GM18870 (cell line): ENCODE measurements at regions not wholly inside any gene's neighbourhood (a gene's known extent, or its start where the extent isn't known, plus 50 kb on each side); places are given as distances from the start of the nearest gene placed in this dataset.

ENCODE experiments used
- ATAC-seq: cut with Tn5 transposase; IDR thresholded peaks from one replicate; pipeline ENCODE4 v1.9.1; 2021; ENCODE audit warnings: moderate library complexity; ENCODE audit not compliant: unreplicated experiment

DNA sequence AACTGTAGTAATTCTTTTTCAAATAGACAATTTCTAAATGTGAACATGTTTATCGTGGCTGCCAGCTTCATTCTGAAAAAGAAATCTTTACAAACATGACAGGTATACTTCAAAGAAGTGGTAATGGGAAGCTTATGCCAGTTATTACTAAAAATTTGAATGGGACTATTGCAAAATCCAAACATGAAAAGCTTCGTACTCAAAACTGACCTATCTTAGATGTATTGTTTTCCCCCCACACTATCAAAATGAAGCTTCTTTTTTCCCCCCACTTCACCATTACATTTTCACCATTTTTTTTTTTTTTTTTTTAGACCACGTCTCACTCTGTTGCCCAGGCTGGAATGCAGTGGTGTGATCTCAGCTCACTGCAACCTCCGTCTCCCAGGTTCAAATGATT lies 50.4 kb upstream of the SERTAD2 start:
- no peak for ATAC-seq

DNA sequence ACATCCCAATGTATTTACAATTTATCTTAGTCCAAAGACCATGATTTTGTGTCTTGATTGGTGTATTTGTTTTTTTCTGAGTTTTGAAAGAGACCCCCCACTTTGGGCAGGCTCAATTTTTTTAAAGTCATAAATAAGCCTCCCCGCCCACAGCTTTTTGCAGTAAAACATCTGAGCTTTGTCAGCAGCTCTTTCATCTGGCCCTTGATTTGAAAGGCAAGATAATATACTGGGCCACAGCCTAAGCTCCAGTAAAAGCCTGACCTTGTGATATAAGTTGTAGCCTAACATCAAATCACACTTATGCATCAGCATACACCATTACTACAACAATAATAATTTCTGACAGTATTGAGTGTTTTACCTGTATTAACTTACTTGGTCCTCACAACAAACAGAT lies 51.3 kb upstream of the SERTAD2 start:
- no peak for ATAC-seq

- ATAC-seq: no peak
Observed at GRCh38 chr2:64707276-64707675, 53.6 kb upstream of the SERTAD2 start.

- ATAC-seq: no peak
Observed at GRCh38 chr2:64708829-64709228, 55.1 kb upstream of the SERTAD2 start.

GRCh38 chr2:64711252-64711800 lies 57.6 kb upstream of the SERTAD2 start:
- no peak for ATAC-seq

DNA sequence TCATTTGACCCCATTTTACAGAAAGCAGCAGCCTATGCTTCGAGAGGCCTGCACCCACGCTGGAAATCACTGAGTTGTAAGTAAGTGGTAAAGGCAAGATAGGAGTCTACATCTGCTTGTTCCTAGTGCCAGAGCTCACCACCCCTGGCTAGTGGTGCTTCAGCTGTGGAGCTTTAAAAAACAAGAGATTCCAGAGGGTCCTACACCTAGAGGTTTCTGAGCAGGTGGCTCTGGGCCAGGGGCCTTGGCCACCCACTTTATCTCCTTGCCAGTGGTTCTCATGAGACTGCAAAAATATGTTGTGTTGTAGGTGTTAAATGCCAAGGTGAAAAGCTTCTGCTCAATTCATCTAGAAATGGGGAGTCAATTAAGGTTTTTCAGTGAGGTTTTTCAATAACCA lies 60.0 kb upstream of the SERTAD2 start:
- ATAC-seq: no peak

DNA sequence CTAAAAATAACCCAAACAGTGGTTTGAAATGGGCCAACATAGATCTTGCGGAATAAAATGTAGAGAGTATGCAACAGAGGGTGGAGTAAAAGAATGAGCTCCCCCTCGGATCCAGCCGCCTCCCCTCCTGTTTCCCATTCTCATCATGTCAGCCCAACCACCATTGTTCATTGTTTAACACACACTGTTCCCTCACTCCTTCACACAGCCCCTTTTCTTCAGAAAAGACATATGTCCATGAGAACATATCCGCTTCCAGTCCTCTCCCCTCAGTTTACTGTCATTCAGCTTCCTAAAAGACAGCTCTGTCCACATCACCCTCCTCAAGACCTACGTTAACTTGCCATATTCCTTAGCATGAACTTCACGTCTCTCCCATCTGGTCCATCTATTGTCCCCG lies 62.9 kb upstream of the SERTAD2 start:
- no peak for ATAC-seq

DNA sequence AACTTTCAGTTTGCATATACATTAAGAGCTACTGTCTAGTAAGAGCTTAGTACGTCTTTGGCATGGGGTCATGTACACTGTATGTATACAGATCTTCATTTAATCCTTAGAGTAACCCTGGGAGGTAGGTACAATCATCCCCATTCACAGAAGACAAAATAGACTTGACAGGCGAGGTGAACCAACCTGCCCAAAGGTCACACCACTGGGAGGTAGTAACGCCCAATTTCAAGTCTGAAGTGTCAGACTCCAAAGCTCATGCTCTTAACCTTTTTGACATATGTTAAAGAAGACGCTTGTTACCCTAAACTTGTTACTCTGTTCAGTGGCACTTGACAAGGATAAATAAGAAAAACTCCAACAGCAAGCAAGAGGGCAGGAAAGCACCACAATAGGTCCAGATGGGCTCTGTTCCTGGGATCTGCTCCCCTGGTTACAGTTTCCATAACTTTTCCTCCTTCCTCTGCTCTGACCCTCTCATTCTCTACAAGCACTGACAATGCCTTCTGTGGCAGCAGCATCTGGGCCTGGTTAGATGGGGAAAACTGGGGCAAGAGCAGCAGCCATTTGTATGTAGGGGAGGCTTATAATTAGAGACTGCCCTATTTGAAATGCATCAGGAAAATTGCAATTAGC lies 64.7 kb upstream of the SERTAD2 start:
- ATAC-seq: no peak

DNA sequence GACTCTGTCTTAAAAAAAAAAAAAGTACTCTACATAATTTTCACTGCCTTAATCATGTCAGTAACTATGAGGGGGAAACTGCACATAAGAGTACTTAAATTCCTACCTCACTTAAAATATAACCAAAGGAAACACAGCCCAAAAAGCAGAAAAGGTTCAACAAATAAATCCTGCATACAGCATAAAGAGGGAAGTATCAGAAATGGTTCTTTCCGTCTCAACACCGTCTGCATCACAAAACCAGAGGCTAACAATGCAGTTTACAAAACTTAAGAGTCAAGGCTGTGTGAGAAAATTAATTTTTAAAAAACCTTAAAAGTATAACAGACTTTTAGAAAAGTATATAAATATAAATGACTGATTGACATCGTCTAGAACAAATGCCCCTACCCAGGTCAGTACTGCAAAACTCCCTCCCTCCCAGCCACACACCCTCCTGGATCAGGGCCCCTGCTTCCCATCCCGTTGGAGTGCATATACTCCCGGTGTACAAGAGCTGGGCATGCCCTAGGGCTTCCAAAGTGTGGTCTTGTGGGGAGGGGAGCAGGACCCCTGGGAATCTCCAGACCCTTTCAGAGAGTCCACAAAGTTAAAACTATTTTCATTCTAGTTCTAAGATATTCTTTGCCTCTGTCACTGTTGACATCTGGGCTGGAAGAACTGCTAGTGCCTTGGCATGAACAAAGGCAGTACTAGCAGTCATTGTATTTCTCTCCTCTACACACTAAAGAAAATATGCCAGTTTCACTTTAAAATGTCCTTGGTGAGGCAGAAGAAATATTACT lies 67.0 kb upstream of the SERTAD2 start:
- ATAC-seq: no peak

GRCh38 chr2:64721320-64721623 lies 67.6 kb upstream of the SERTAD2 start:
- no peak for ATAC-seq

- ATAC-seq: no peak
Observed at GRCh38 chr2:64722291-64723044, 68.8 kb upstream of the SERTAD2 start.

- peak; percentile 90 for ATAC-seq
Observed at GRCh38 chr2:64727013-64727767, 73.5 kb upstream of the SERTAD2 start.

DNA sequence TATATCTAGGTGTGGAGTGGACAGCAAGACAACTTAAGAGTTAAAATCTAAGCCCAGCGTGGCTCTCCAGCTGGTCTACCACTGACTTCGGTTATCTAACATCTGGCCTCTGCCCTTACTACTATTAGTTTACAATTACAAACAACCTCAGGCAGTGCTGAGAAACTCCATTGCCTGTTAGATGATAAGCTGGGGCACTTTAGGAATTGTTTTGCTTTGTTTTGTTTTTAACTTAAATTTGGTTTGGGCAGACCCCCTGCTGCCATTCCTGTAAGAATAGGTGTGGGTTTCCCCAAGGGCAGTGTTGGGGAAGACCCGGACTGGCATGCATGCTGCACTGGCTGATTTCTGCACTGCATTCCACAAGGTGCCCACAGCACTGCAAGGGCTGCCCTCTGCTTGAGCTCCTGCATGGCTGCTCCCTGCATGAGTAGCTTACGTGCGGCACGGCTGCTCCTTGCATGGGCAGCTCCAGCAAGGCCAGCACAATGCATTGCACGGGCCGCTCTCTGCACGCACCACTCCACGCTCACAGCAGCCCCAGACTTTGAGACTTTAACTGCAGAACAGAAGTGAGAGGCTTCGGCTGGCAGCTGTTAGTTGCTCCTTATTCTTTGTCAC lies 74.2 kb upstream of the SERTAD2 start:
- no peak for ATAC-seq

GRCh38 chr2:64730551-64731262 lies 77.0 kb upstream of the SERTAD2 start:
- ATAC-seq: no peak

GRCh38 chr2:64731263-64731643 lies 77.5 kb upstream of the SERTAD2 start:
- ATAC-seq: no peak

DNA sequence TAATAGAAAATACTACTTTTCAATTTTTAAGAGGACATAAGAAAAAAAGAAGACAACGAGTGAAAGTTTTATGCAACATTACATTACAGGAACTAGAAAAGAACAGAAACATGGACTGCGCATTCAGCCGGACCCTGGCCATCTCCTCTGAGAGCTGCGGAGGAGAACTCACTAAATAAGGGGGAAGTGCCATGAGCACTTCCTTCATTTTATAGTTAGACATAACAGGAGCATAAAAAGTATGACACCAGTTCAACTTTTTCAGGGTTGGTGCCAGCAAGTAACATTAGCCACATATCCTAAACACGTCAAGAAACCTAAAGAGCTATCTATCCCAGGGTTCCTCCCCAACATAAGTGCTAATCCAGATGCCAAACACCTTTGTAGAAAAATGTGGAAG lies 78.0 kb upstream of the SERTAD2 start:
- ATAC-seq: no peak

GRCh38 chr2:64732146-64732545 lies 78.4 kb upstream of the SERTAD2 start:
- no peak for ATAC-seq

GRCh38 chr2:64735504-64735903 lies 81.8 kb upstream of the SERTAD2 start:
- no peak for ATAC-seq

DNA sequence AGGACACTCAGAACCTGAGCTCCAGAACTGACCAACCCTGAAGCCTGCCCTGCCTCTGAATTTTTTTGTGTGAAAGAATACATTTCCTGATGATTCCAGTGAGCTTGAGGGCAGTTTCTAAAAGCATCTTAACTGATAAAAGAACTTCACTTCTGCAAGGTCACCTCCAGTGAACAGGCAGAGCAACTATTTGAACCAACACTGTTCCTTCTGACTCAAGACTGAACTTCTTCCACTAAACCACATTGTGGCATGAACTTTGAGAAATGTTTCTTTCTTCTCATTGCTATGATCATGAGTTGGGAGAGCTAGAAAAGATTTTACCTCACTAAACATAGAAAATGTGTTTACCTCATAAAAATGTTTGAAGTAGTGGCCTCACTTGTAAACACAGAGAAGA lies 83.8 kb upstream of the SERTAD2 start:
- ATAC-seq: peak; percentile 37

- ATAC-seq: peak; percentile 54
Observed at GRCh38 chr2:64738026-64738425, 84.3 kb upstream of the SERTAD2 start.
